HCT116 (cell line): ENCODE measurements at regions not wholly inside any gene's neighbourhood (a gene's known extent, or its start where the extent isn't known, plus 50 kb on each side); places are given as distances from the start of the nearest gene placed in this dataset.

ENCODE experiments used
- ATAC-seq: fragments of 200-7000 bp; cut with Tn5 transposase; 2 replicates; pipeline ENCODE4 v1.9.1; 2020; ENCODE audit warnings: mild to moderate bottlenecking, moderate library complexity
- BruUV-seq: library from RNA; stranded (reverse); fragments of 400-500 nt; replicated peaks from 2 replicates; lab custom pipeline; 2021; lab: Mats Ljungman, UMichigan
- CTCF ChIA-PET: fragments of 300-600 bp; sonication (Branson Sonifier 250); formaldehyde crosslinking; loops from one replicate; lab custom pipeline; 2021; ENCODE audit warnings: antibody characterized with exemption; lab: Charles Lee
- POLR2A ChIA-PET: fragments of 300-600, 350-600 bp; sonication (Branson Sonifier 250); formaldehyde crosslinking; loops from one replicate; lab custom pipeline; 2021; ENCODE audit warnings: antibody characterized with exemption; lab: Charles Lee
- RAD21 ChIA-PET, 2 experiments: fragments of 300-600 bp; sonication (Branson Sonifier 250); formaldehyde crosslinking; loops; one replicate each; lab custom pipeline; 2023; ENCODE audit warnings: low total read pairs in 2 of 2; ENCODE audit not compliant: uncharacterized antibody in 2 of 2, unreplicated experiment in 2 of 2, low non-redundant PET in 1 of 2; lab: Charles Lee
- DNase-seq: peaks from one replicate; pipeline ENCODE4 v3.0.0-alpha.2; 2010; ENCODE audit warnings: low read depth, low spot score
- H2AFZ ChIP-seq: fragments of 200-600 bp; shearing (Covaris generic), sonication (generic); 2 replicates; pipeline ENCODE4 v1.6.1; 2017; ENCODE audit warnings: low read depth, mixed run types, mixed read lengths, antibody characterized with exemption, low read length; ENCODE audit not compliant: poor library complexity, severe bottlenecking
- H3K27ac ChIP-seq: 2 replicates; pipeline ENCODE4 v1.5.1; 2012; ENCODE audit warnings: low read depth, low read length
- H3K27me3 ChIP-seq: fragments of 200-600 bp; sonication (generic); 2 replicates; pipeline ENCODE4 v1.6.1; 2016; ENCODE audit warnings: mixed run types, low read length, mixed read lengths; ENCODE audit not compliant: insufficient read depth
- H3K36me3 ChIP-seq, 2 experiments: fragments of 200-500 bp in 1 of 2; fragments of 200-600 bp in 1 of 2; sonication (Bioruptor generic) in 1 of 2; sonication (generic) in 1 of 2; 2 replicates each; pipeline versions ENCODE4 v1.5.1 to v1.6.1; 2014 to 2016; ENCODE audit warnings: low read length in 2 of 2, inconsistent platforms in 1 of 2, mixed read lengths in 1 of 2, mixed run types in 1 of 2; ENCODE audit not compliant: insufficient read depth in 2 of 2, control insufficient read depth in 1 of 2
- H3K4me1 ChIP-seq, 2 experiments: fragments of 200-600 bp in 1 of 2; sonication (generic) in 1 of 2; 2 replicates each; pipeline versions ENCODE4 v1.5.1 to v1.6.1; 2012 to 2017; ENCODE audit warnings: low read length in 2 of 2, inconsistent platforms in 1 of 2, mild to moderate bottlenecking in 1 of 2, mixed read lengths in 1 of 2, mixed run types in 1 of 2, moderate library complexity in 1 of 2; ENCODE audit not compliant: insufficient read depth in 2 of 2, control insufficient read depth in 1 of 2
- H3K4me2 ChIP-seq: fragments of 200-600 bp; sonication (generic); 2 replicates; pipeline ENCODE4 v1.6.1; 2017; ENCODE audit warnings: mixed run types, low read length, mixed read lengths
- H3K4me3 ChIP-seq, 2 experiments: fragments of 200-600 bp in 1 of 2; sonication (generic) in 1 of 2; replicated peaks in 1 of 2; 2 replicates each; pipeline ENCODE4 v1.5.1; 2011 to 2016; ENCODE audit warnings: low read length in 2 of 2, control low read depth in 1 of 2, low read depth in 1 of 2, mild to moderate bottlenecking in 1 of 2, mixed read lengths in 1 of 2, mixed run types in 1 of 2
- H3K79me2 ChIP-seq: fragments of 200-600 bp; sonication (generic); 2 replicates; pipeline ENCODE4 v1.6.1; 2017; ENCODE audit warnings: mild to moderate bottlenecking, mixed run types, low read length, moderate library complexity, mixed read lengths; ENCODE audit not compliant: insufficient read depth
- H3K9ac ChIP-seq: fragments of 200-600 bp; sonication (generic); 2 replicates; pipeline ENCODE4 v1.6.1; 2016; ENCODE audit warnings: low read length, mixed read lengths
- H3K9me2 ChIP-seq: fragments of 200-600 bp; sonication (generic), shearing (Covaris generic); 2 replicates; pipeline ENCODE4 v1.6.1; 2017; ENCODE audit warnings: mixed run types, mild to moderate bottlenecking, moderate library complexity; ENCODE audit not compliant: insufficient read depth
- H3K9me3 ChIP-seq, 2 experiments: fragments of 200-500 bp in 1 of 2; fragments of 200-600 bp in 1 of 2; sonication (Bioruptor generic) in 1 of 2; sonication (generic) in 1 of 2; 2 replicates each; pipeline ENCODE4 v1.6.1; 2014 to 2017; ENCODE audit warnings: low read length in 2 of 2, mixed read lengths in 2 of 2, inconsistent platforms in 1 of 2, low read depth in 1 of 2, mild to moderate bottlenecking in 1 of 2, mixed run types in 1 of 2, moderate library complexity in 1 of 2; ENCODE audit not compliant: control insufficient read depth in 1 of 2, insufficient read depth in 1 of 2
- H4K20me1 ChIP-seq: fragments of 200-600 bp; sonication (generic), shearing (Covaris generic); 2 replicates; pipeline ENCODE4 v1.6.1; 2017; ENCODE audit warnings: mixed run types, mild to moderate bottlenecking, moderate library complexity; ENCODE audit not compliant: insufficient read depth
- EGR1 ChIP-seq: IDR thresholded peaks from 2 replicates; pipeline ENCODE4 v1.6.1; 2012; ENCODE audit warnings: low read depth
- ELF1 ChIP-seq: IDR thresholded peaks from 2 replicates; pipeline ENCODE4 v1.6.1; 2012; ENCODE audit warnings: low read depth, borderline replicate concordance
- EZH2 ChIP-seq: fragments of 200-600 bp; sonication (generic); IDR thresholded peaks from 2 replicates; pipeline ENCODE4 v1.6.1; 2017; ENCODE audit warnings: antibody characterized with exemption, mixed run types
- EZH2phosphoT487 ChIP-seq: fragments of 200-600 bp; IDR thresholded peaks from 2 replicates; pipeline ENCODE4 v1.6.1; 2018; ENCODE audit warnings: antibody characterized with exemption, borderline replicate concordance
- FOSL1 ChIP-seq: IDR thresholded peaks from 2 replicates; pipeline ENCODE4 v1.6.1; 2012; ENCODE audit warnings: low read depth
- MAX ChIP-seq: IDR thresholded peaks from 2 replicates; pipeline ENCODE4 v1.6.1; 2012
- POLR2A ChIP-seq: IDR thresholded peaks from 2 replicates; pipeline ENCODE4 v1.7.0; 2011; ENCODE audit warnings: borderline replicate concordance; ENCODE audit not compliant: insufficient read depth, insufficient read length; ENCODE audit errors: extremely low read depth
- RAD21 ChIP-seq: IDR thresholded peaks from 2 replicates; pipeline ENCODE4 v1.6.1; 2012; ENCODE audit warnings: low read depth, mild to moderate bottlenecking
- SP1 ChIP-seq: IDR thresholded peaks from 2 replicates; pipeline ENCODE4 v1.6.1; 2012; ENCODE audit warnings: low read depth
- SRF ChIP-seq: IDR thresholded peaks from 2 replicates; pipeline ENCODE4 v1.6.1; 2012; ENCODE audit warnings: low read depth
- TCF7L2 ChIP-seq: IDR thresholded peaks from 2 replicates; pipeline ENCODE4 v1.7.0; 2011; ENCODE audit warnings: borderline replicate concordance, inconsistent platforms; ENCODE audit not compliant: insufficient read depth, insufficient read length; ENCODE audit errors: extremely low read depth
- YY1 ChIP-seq: IDR thresholded peaks from 2 replicates; pipeline ENCODE4 v1.6.1; 2011; ENCODE audit warnings: low read length, low read depth, moderate library complexity, mild to moderate bottlenecking; ENCODE audit not compliant: insufficient replicate concordance; ENCODE audit errors: extremely low read depth
- ZBTB33 ChIP-seq: IDR thresholded peaks from 2 replicates; pipeline ENCODE4 v1.6.1; 2011; ENCODE audit warnings: mild to moderate bottlenecking, low read length, moderate library complexity; ENCODE audit not compliant: insufficient replicate concordance; ENCODE audit errors: extremely low read depth
- ZFX ChIP-seq: fragments of 450-650 bp; IDR thresholded peaks from 2 replicates; pipeline ENCODE4 v1.6.1; 2017
- ZNF274 ChIP-seq: fragments of 200-500 bp; sonication (Bioruptor generic); IDR thresholded peaks from 2 replicates; pipeline ENCODE4 v1.6.1; 2014; ENCODE audit warnings: mild to moderate bottlenecking, low read depth, low read length, inconsistent platforms
- intact Hi-C: fragments of 100-400 bp; cut with micrococcal nuclease; formaldehyde crosslinking; loops from 2 replicates; pipeline ENCODE4 v1.10.0; 2022

- ChIA-PET CTCF (no interaction called here), RAD21 (no interaction called here), POLR2A (no interaction called here)
- Histone ChIP-seq H3K79me2 (no peaks in the 10 kb centered on the region), H3K27me3 (no peaks in the 10 kb centered on the region), H3K4me2 (no peak overlapping the region), H3K9me2 (no peaks in the 10 kb centered on the region), H3K4me3 (no peak overlapping the region), H4K20me1 (no peaks in the 10 kb centered on the region), H3K9ac (no peak overlapping the region), H3K27ac (no peak overlapping the region), H3K36me3 (no peaks in the 10 kb centered on the region), H3K4me1 (no peaks in the 10 kb centered on the region), H2AFZ (no peak overlapping the region), H3K9me3 (peaks cover 0 to 6% of the 10 kb centered on the region in 2 experiments; a peak in 1 of 4 replicates)
- no TSS peak for BruUV-seq
- ATAC-seq (no peak), DNase-seq (no peak)
- TF ChIP-seq YY1 = no peak
- no peak for TF ChIP-seq FOSL1
- TF ChIP-seq EZH2 = no peak
- no peak for TF ChIP-seq ELF1
- intact Hi-C loops = no loop called here
These were observed 355.1 kb downstream of the EPM2A start for GRCh38 chr6:145380186-145380585.

GRCh38 chr6:145381941-145382340 lies 353.4 kb downstream of the EPM2A start:
- no peaks in the 10 kb centered on the region for H3K27me3 ChIP-seq
- H3K9ac ChIP-seq = no peak overlapping the region
- H3K9me2 ChIP-seq = no peaks in the 10 kb centered on the region
- POLR2A ChIA-PET = no interaction called here
- intact Hi-C loops = no loop called here
- H3K27ac ChIP-seq = no peak overlapping the region
- RAD21 ChIA-PET = no interaction called here
- CTCF ChIA-PET = no interaction called here
- no TSS peak for BruUV-seq
- H3K4me1 ChIP-seq = no peaks in the 10 kb centered on the region
- H3K4me2 ChIP-seq = no peak overlapping the region
- no peaks in the 10 kb centered on the region for H3K36me3 ChIP-seq
- DNase-seq (no peak), ATAC-seq (no peak)
- no peak overlapping the region for H3K4me3 ChIP-seq
- no peaks in the 10 kb centered on the region for H3K79me2 ChIP-seq
- no peak overlapping the region for H2AFZ ChIP-seq
- H3K9me3 ChIP-seq = peaks cover 0 to 6% of the 10 kb centered on the region in 2 experiments; a peak in 1 of 4 replicates
- H4K20me1 ChIP-seq = no peaks in the 10 kb centered on the region
- TF ChIP-seq ZFX = no peak
- no peak for TF ChIP-seq EZH2phosphoT487
- no peak for TF ChIP-seq MAX
- TF ChIP-seq RAD21 = no peak
- TF ChIP-seq FOSL1 = no peak
- no peak for TF ChIP-seq TCF7L2
- TF ChIP-seq SRF = no peak
- no peak for TF ChIP-seq ZBTB33
- TF ChIP-seq SP1 = no peak
- no peak for TF ChIP-seq EGR1
- no peak for TF ChIP-seq ZNF274
- TF ChIP-seq POLR2A = no peak
